SU-DHL-6 (cell line): ENCODE measurements at regions not wholly inside any gene's neighbourhood (a gene's known extent, or its start where the extent isn't known, plus 50 kb on each side); places are given as distances from the start of the nearest gene placed in this dataset.

Experiments used
- H2AFZ ChIP-seq: fragments of 200-600 bp; sonication (generic); 2 replicates; pipeline ENCODE4 v1.6.1; 2014; ENCODE audit warnings: low read depth, mild to moderate bottlenecking, moderate library complexity, mixed read lengths, antibody characterized with exemption, low read length; ENCODE audit not compliant: severe bottlenecking
- H3F3A ChIP-seq: fragments of 200-600 bp; shearing (Covaris generic); 2 replicates; pipeline ENCODE4 v1.6.0; 2016; ENCODE audit warnings: antibody characterized with exemption, mild to moderate bottlenecking; ENCODE audit not compliant: insufficient read depth
- H3K27ac ChIP-seq: fragments of 200-600 bp; sonication (generic); 2 replicates; pipeline ENCODE4 v1.5.1; 2016; ENCODE audit warnings: low read depth, mild to moderate bottlenecking, low read length, moderate library complexity, mixed read lengths
- H3K27me3 ChIP-seq: fragments of 200-600 bp; sonication (generic), shearing (Covaris generic); 2 replicates; pipeline ENCODE4 v1.6.0; 2014; ENCODE audit warnings: mild to moderate bottlenecking, low read length
- H3K36me3 ChIP-seq: fragments of 200-600 bp; sonication (generic); 2 replicates; pipeline ENCODE4 v1.6.1; 2014; ENCODE audit warnings: mild to moderate bottlenecking, low read length, mixed read lengths
- H3K4me2 ChIP-seq: fragments of 300-600, 200-600 bp; shearing (Covaris generic), sonication (generic); 2 replicates; pipeline ENCODE4 v1.6.0; 2014; ENCODE audit warnings: low read length, low read depth, mild to moderate bottlenecking; ENCODE audit not compliant: poor library complexity, severe bottlenecking
- H3K4me3 ChIP-seq: fragments of 200-600 bp; sonication (generic); 2 replicates; pipeline ENCODE4 v1.5.1; 2014; ENCODE audit warnings: antibody characterized with exemption, low read length, mild to moderate bottlenecking, mixed read lengths; ENCODE audit not compliant: insufficient read depth, poor library complexity, severe bottlenecking
- H3K79me2 ChIP-seq: fragments of 200-600 bp; sonication (generic); 2 replicates; pipeline ENCODE4 v1.6.1; 2014; ENCODE audit warnings: mild to moderate bottlenecking, low read length, moderate library complexity; ENCODE audit not compliant: insufficient read depth
- H3K9ac ChIP-seq: fragments of 200-600 bp; sonication (generic); 2 replicates; pipeline ENCODE4 v1.7.0; 2014; ENCODE audit warnings: mild to moderate bottlenecking, low read length
- H3K9me2 ChIP-seq: fragments of 200-600 bp; sonication (generic); replicated peaks from 2 replicates; pipeline ENCODE4 v1.6.1; 2014; ENCODE audit warnings: low read length; ENCODE audit not compliant: insufficient read depth
- H3K9me3 ChIP-seq: fragments of 200-600 bp; sonication (generic); 2 replicates; pipeline ENCODE4 v1.6.1; 2014; ENCODE audit warnings: low read length, mixed read lengths; ENCODE audit not compliant: insufficient read depth
- H4K20me1 ChIP-seq: fragments of 200-600 bp; sonication (generic); 2 replicates; pipeline ENCODE4 v1.6.1; 2014; ENCODE audit warnings: low read depth, mild to moderate bottlenecking, antibody characterized with exemption, low read length, moderate library complexity, mixed read lengths
- CTCF ChIP-seq: fragments of 200-600 bp; sonication (generic); IDR thresholded peaks from one replicate; pipeline ENCODE4 v1.5.1; 2017; ENCODE audit warnings: antibody characterized with exemption, mild to moderate bottlenecking, low read length, moderate library complexity; ENCODE audit not compliant: insufficient read depth, poor library complexity, severe bottlenecking
- EZH2phosphoT487 ChIP-seq: fragments of 200-600 bp; sonication (generic), shearing (Covaris generic); conservative IDR thresholded peaks from 2 replicates; pipeline ENCODE4 v1.6.1; 2018; ENCODE audit warnings: mild to moderate bottlenecking, antibody characterized with exemption, low read length, moderate library complexity, mixed read lengths

GRCh38 chr4:75422998-75423397 is 91.2 kb downstream of the RCHY1 start:
- no peak overlapping the region for H3K4me2 ChIP-seq
- H3K9ac ChIP-seq, result no peak overlapping the region
- H4K20me1 ChIP-seq, result no peaks in the 10 kb centered on the region
- no peak overlapping the region for H2AFZ ChIP-seq
- TF ChIP-seq CTCF (no peak), EZH2phosphoT487 (no peak)
- H3K9me2 ChIP-seq, result no peaks in the 10 kb centered on the region
- H3F3A ChIP-seq, result no peaks in the 10 kb centered on the region
- H3K79me2 ChIP-seq, result no peaks in the 10 kb centered on the region
- H3K27ac ChIP-seq, result no peak overlapping the region
- H3K36me3 ChIP-seq, result no peaks in the 10 kb centered on the region
- no peaks in the 10 kb centered on the region for H3K27me3 ChIP-seq
- H3K4me3 ChIP-seq, result no peak overlapping the region
- H3K9me3 ChIP-seq, result no peaks in the 10 kb centered on the region

GRCh38 chr4:75412746-75413145 is 101.5 kb downstream of the RCHY1 start:
- H3K9me2 ChIP-seq, result no peaks in the 10 kb centered on the region
- TF ChIP-seq EZH2phosphoT487, result no peak
- no peak for TF ChIP-seq CTCF
- H3F3A ChIP-seq, result no peaks in the 10 kb centered on the region
- no peak overlapping the region for H3K4me3 ChIP-seq
- no peak overlapping the region for H3K4me2 ChIP-seq
- no peaks in the 10 kb centered on the region for H3K27me3 ChIP-seq
- no peaks in the 10 kb centered on the region for H3K9me3 ChIP-seq
- H3K36me3 ChIP-seq, result no peaks in the 10 kb centered on the region
- no peak overlapping the region for H2AFZ ChIP-seq
- H4K20me1 ChIP-seq, result no peaks in the 10 kb centered on the region
- no peak overlapping the region for H3K27ac ChIP-seq
- H3K9ac ChIP-seq, result no peak overlapping the region
- no peaks in the 10 kb centered on the region for H3K79me2 ChIP-seq

- Histone ChIP-seq H3K27ac (no peak overlapping the region), H3K27me3 (no peaks in the 10 kb centered on the region), H3K79me2 (no peaks in the 10 kb centered on the region), H3K4me3 (no peak overlapping the region), H3F3A (no peaks in the 10 kb centered on the region), H4K20me1 (no peaks in the 10 kb centered on the region), H3K9me2 (no peaks in the 10 kb centered on the region), H3K9ac (no peak overlapping the region), H2AFZ (no peak overlapping the region), H3K4me2 (no peak overlapping the region), H3K36me3 (no peaks in the 10 kb centered on the region), H3K9me3 (no peaks in the 10 kb centered on the region)
- TF ChIP-seq EZH2phosphoT487, result no peak
- TF ChIP-seq CTCF, result no peak
Observed at GRCh38 chr4:75398501-75398900, 115.7 kb downstream of the RCHY1 start.
